Kidney (tissue), 13 donors: ENCODE measurements at regions not wholly inside any gene's neighbourhood (a gene's known extent, or its start where the extent isn't known, plus 50 kb on each side); places are given as distances from the start of the nearest gene placed in this dataset.

Source experiments
- DNase-seq, 5 donors: peaks; one replicate each; pipeline ENCODE4 v3.0.0-alpha.2; 2013 to 2020
- FAIRE-seq: peaks from 2 replicates; lab custom pipeline; 2012; peaks lifted over from hg19 to GRCh38; lab: Jason Lieb, UNC
- H3K27ac ChIP-seq, 2 donors: one replicate each; pipeline ENCODE4 v1.7.0; 2013; ENCODE audit warnings: low read depth in 2 of 2, low read length in 2 of 2, inconsistent platforms in 1 of 2
- H3K27me3 ChIP-seq: one replicate; pipeline ENCODE4 v1.7.1; 2013; ENCODE audit warnings: low read length, inconsistent platforms; ENCODE audit not compliant: control insufficient read depth, insufficient read depth
- H3K36me3 ChIP-seq, 3 donors: one replicate each; pipeline versions ENCODE4 v1.7.0 to v1.7.1; 2013; ENCODE audit warnings: low read length in 3 of 3, control low read depth in 1 of 3, inconsistent platforms in 1 of 3; ENCODE audit not compliant: insufficient read depth in 3 of 3, control insufficient read depth in 2 of 3
- H3K4me1 ChIP-seq, 3 donors: one replicate each; pipeline versions ENCODE4 v1.7.0 to v1.7.1; 2013; ENCODE audit warnings: low read length in 3 of 3, inconsistent platforms in 1 of 3, low read depth in 1 of 3; ENCODE audit not compliant: control insufficient read depth in 2 of 3, insufficient read depth in 2 of 3
- H3K4me3 ChIP-seq, 3 donors: one replicate each; pipeline versions ENCODE4 v1.7.0 to v1.8.1; 2013; ENCODE audit warnings: low read length in 3 of 3, control low read depth in 1 of 3, inconsistent platforms in 1 of 3
- H3K9ac ChIP-seq, 3 donors: one replicate each; pipeline versions ENCODE4 v1.7.0 to v1.7.1; 2013; ENCODE audit warnings: low read length in 3 of 3, control low read depth in 1 of 3, inconsistent platforms in 1 of 3
- H3K9me3 ChIP-seq, 3 donors: one replicate each; pipeline versions ENCODE4 v1.7.0 to v1.7.1; 2013; ENCODE audit warnings: low read length in 3 of 3, control low read depth in 1 of 3, inconsistent platforms in 1 of 3; ENCODE audit not compliant: control insufficient read depth in 2 of 3, insufficient read depth in 1 of 3
- CTCF ChIP-seq: IDR thresholded peaks from 3 replicates; pipeline ENCODE4 v1.5.1; 2012; ENCODE audit warnings: mild to moderate bottlenecking, moderate library complexity, borderline replicate concordance; ENCODE audit not compliant: insufficient read depth; ENCODE audit errors: extremely low read depth
- intact Hi-C: fragments of 100-400 bp; cut with DNase I; formaldehyde crosslinking; loops from one replicate; pipeline ENCODE4 v1.11.1; 2022
- donor health status: control.
- donor health status: control.
- donor health status: control.
- donor health status: control.
- donor health status: control.
- donor health status: DM: yes; HTN: yes; CAD: no.
- donor health status: Normal renal cell carcinoma (clear cell type).

DNA sequence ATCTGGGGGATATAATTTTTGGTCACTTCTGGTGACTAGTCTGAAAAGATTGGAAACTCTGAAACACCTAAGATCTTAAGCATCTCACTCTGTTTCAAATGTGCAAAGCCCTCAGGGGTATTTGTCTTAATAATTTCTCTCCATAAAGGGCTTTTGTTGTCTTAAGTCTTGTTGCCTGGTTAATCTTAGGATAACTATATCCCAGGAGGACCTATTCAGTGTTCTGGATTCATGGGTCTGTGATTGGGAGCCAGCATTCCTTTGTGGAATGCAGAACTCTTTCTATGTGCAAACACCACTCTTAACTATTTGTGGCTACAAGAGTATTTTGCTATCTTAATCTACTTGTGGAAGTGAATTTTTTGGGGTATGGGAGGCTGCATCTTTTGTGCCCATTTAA is 1573.0 kb upstream of the PRMT6 start:
- Histone ChIP-seq H3K9ac (no peak overlapping the region), H3K36me3 (no peaks in the 10 kb centered on the region), H3K9me3 (peaks cover 0 to 2% (median 0%) of the 10 kb centered on the region in 3 donors), H3K4me1 (no peaks in the 10 kb centered on the region), H3K4me3 (no peak overlapping the region), H3K27ac (no peak overlapping the region), H3K27me3 (no peaks in the 10 kb centered on the region)
- FAIRE-seq = no peak
- intact Hi-C loops = no loop called here
- no peak for DNase-seq
- TF ChIP-seq CTCF = no peak

GRCh38 chr1:105485207-105485606 is 1571.3 kb upstream of the PRMT6 start:
- no peak for DNase-seq
- TF ChIP-seq CTCF = no peak
- no peak for FAIRE-seq
- Histone ChIP-seq H3K27ac (no peak overlapping the region), H3K9me3 (peaks cover 0 to 2% (median 0%) of the 10 kb centered on the region in 3 donors), H3K36me3 (no peaks in the 10 kb centered on the region), H3K9ac (no peak overlapping the region), H3K4me3 (no peak overlapping the region), H3K4me1 (no peaks in the 10 kb centered on the region), H3K27me3 (no peaks in the 10 kb centered on the region)
- intact Hi-C loops = no loop called here

DNA sequence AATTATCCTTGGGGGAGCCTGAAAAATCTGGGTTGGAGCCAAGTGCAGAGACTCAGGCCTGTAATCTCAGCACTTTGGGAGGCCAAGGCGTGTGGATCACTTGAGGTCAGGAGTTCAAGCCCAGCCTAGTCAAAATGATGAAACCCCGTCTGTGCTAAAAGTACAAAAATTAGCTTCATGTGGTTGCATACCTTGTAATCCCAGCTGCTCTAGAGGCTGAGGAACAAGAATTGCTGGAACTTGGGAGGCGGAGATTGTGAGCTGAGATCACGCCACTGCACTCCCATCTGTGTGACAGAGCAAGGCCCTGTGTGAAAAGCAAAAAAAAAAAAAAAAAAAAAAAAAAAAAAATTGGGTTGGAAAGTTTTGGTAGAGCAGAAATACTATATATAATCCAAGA is 1563.6 kb upstream of the PRMT6 start:
- FAIRE-seq = no peak

More for the DNA sequence above, 1563.6 kb upstream of the PRMT6 start:
- Histone ChIP-seq H3K9me3 (no peaks in the 10 kb centered on the region), H3K27ac (no peak overlapping the region), H3K9ac (no peak overlapping the region), H3K36me3 (no peaks in the 10 kb centered on the region), H3K4me1 (no peaks in the 10 kb centered on the region), H3K4me3 (no peak overlapping the region), H3K27me3 (no peaks in the 10 kb centered on the region)
- DNase-seq = no peak
- no peak for TF ChIP-seq CTCF
- intact Hi-C loops = no loop called here
